GM12873 (cell line): ENCODE measurements at regions not wholly inside any gene's neighbourhood (a gene's known extent, or its start where the extent isn't known, plus 50 kb on each side); places are given as distances from the start of the nearest gene placed in this dataset.

Experiments
- TF ChIP-seq, protein P1 (sequence below): IDR thresholded peaks from 2 replicates; pipeline ENCODE4 v1.5.1; 2012; ENCODE audit warnings: low read depth, mild to moderate bottlenecking, moderate library complexity, low read length, control low read depth; ENCODE audit not compliant: insufficient read depth; ENCODE audit errors: missing control alignments

DNA sequence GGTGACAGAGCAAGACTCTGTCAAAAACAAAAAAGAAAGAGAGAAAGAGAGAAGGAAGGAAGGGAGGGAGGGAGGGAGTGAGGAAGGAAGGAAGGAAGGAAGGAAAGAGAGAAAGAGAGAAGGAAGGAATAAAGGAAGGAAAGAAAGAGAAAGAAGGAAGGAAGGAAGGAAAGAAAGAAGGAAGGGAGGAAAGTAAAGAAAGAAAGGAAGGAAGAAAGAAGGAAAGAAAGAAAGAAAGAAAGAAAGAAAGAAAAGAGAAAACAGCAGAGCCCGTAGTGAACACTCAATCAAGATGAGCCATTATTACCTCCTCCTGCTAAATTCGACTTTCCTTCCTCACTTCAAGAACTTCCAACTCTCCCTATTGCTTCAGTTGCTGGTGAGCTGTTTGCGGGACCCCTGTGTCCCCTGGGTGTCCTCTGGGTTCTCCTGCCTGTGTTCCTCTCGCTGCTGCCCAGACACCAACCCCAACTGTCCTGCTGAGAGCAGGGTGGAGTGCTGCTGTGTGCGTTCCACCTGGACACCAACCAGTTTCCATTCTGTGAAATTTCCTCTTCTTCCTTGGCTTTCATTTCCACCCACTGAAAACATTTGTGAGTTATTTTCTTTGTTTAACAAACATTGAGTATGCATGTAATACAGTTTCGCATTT lies 266.4 kb downstream of the FAM43A start:
- TF ChIP-seq, protein P1, sequence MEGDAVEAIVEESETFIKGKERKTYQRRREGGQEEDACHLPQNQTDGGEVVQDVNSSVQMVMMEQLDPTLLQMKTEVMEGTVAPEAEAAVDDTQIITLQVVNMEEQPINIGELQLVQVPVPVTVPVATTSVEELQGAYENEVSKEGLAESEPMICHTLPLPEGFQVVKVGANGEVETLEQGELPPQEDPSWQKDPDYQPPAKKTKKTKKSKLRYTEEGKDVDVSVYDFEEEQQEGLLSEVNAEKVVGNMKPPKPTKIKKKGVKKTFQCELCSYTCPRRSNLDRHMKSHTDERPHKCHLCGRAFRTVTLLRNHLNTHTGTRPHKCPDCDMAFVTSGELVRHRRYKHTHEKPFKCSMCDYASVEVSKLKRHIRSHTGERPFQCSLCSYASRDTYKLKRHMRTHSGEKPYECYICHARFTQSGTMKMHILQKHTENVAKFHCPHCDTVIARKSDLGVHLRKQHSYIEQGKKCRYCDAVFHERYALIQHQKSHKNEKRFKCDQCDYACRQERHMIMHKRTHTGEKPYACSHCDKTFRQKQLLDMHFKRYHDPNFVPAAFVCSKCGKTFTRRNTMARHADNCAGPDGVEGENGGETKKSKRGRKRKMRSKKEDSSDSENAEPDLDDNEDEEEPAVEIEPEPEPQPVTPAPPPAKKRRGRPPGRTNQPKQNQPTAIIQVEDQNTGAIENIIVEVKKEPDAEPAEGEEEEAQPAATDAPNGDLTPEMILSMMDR: no peak

DNA sequence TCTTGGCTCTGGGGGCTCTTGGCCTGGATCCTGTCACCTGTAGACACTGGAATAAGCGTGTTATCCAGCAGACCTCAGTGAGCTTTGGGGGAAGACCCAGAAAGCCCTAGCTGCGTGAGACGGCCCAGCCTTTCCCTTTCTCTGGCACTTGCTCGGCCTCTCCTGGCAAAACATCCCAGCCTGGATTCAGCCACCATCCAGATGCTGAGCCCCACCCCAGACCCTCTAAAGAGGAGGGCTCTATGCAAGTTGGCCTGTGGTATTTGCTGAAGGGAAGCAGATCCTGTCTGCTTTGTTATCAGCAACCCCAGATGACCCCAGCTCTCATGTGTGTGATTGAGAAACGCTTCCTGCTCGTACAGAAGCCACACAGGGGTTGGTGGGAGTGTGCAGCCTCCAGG lies 267.2 kb downstream of the FAM43A start:
- TF ChIP-seq, protein P1: no peak

DNA sequence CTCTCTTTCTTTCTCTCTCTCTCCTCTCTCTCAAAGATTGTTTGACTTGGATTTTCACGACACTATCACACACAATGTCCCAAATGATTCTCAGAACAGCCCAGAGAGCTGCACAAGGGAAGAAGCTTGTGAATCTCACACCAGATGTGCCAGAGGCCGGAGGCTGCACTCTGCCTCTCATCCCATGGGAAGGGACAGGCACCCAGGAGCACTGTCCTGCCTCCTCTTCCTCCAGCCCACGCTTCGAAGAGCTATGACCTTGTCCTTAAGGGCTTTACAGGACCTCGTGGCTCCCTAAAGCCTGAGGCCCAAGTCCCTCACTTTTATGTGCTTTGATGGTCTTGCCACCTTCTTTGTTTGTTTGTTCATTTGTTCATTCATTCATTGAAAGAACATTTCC lies 267.6 kb downstream of the FAM43A start:
- TF ChIP-seq, protein P1: no peak

DNA sequence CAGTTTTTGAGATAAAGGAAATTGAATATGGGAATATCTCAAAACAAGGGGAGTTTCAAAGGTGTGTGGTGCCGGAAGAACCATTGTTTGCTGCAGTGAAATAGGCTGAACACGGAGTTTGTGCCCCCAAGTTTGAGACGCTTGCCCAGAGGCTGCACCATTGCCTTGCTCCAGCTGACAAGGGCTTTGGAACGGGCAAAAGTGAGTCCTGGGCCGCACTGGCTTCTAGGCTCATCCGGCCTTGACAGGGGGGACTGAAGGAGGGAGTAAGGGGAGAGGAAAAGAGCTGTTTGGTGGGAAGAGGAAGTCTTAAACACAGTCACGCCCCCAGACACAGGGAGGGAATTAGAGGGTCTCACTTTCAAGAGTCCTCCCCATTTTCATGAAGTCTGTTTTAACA lies 269.9 kb downstream of the FAM43A start:
- TF ChIP-seq, protein P1: no peak

DNA sequence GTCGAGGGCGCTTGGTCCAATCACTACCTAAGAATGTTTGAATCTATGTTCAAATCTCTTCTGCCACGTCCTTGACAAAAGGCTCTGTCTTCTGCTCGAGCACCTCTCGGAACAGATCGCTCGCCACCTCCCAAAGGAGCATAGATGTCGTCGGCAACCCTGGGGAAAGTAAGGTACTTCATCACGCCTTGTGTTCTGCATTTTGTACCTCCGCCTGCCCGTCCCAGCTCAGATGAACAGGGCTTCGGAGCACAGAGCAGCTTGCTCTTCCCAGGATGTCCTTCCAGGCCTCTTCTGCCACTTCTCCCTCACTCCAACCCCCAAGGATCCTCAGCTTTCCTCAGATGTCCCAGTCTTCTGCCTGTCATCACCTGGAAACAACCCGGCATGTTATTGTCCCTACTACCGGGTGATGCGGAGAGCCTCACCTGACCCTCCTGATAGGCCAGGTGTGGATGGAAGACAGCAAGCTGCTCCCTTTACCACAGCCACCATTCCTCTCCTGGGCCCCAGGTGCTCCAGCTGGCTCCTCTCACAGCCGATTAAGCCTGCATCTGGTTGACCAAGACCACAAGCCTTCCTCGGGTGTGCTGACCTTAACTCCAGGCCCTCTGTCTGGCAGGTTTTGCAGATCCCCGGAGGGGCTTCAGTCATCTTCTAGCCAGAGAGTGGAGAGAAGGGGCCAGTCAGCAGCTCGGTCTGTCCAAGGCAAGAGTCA lies 270.5 kb downstream of the FAM43A start:
- TF ChIP-seq, protein P1: no peak

DNA sequence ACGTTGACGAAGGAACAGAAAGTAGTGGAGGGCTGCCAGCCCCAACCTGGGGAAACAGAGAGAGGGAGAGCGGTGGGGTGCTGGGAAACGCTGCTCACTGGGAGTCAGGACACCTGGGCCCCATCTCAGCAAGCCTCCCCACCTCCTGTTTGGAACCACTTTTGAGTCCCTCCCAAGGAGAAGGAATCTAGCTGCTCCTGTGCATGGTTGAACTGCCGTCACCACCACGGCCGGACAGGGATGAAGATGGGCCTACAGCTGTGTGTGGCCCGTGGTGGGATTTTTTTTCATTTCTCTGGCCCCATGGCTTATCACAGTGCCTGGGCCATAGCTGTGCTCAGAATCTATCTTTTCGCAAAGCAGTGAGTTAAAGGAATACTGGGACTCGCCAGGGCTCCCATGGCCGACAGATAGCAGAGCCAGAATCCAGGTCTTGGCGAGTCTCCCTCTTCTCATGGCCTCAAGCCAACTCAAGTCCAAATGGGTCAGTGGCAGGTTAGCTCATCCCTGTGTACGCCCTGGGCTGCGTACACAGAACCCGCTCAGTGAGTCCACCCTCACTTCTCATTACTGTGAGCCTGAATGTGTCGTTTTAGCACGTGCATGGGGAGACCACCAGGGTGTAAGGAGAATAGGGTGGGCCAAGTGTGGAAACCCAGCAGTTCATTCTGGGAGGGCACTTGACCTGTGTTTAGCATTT lies 271.2 kb downstream of the FAM43A start:
- TF ChIP-seq, protein P1: no peak

DNA sequence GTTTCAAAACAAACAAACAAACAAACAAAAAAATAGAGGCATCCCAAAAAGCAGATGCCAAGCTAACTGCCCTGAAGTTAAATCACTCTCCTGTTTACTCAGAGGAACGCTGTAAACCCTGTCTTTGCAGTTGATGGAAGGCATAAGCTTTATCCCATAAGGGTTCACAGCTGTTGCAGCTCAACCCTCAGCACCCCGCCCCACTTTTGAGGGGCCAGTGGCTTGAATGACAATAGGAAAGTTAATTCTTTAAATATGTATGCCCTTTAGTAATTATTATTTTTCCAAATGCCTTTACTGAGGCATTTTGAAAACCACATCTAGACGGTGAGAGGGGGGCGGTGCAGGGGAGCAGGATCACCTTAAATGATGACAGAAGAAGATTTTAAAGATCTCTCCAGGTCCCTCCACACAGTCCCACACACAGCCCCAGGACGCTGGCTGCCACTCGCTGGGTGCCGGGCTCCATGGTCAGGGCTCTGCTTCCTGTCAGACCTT lies 272.1 kb downstream of the FAM43A start:
- TF ChIP-seq, protein P1: no peak
